Cardiac muscle cell (in vitro differentiated cells and primary cell): ENCODE measurements at regions not wholly inside any gene's neighbourhood (a gene's known extent, or its start where the extent isn't known, plus 50 kb on each side); places are given as distances from the start of the nearest gene placed in this dataset.

ENCODE experiments used
- DNase-seq, 2 donors: peaks; one replicate each; pipeline versions ENCODE4 v3.0.0 to v3.0.0-alpha.2; 2010 to 2017; ENCODE audit warnings: low read depth in 1 of 2, low spot score in 1 of 2
- H3K27ac ChIP-seq: fragments of 200-600 bp; sonication (generic); 2 replicates; pipeline ENCODE4 v1.5.1; 2016
- H3K27me3 ChIP-seq: fragments of 200-600 bp; sonication (generic); 2 replicates; pipeline ENCODE4 v1.6.0; 2016; ENCODE audit warnings: control low read depth
- H3K36me3 ChIP-seq: fragments of 200-600 bp; sonication (generic); 2 replicates; pipeline ENCODE4 v1.5.1; 2016; ENCODE audit warnings: control low read depth
- H3K4me1 ChIP-seq: fragments of 200-600 bp; sonication (generic); 2 replicates; pipeline ENCODE4 v1.8.1; 2017; ENCODE audit warnings: low read depth, mild to moderate bottlenecking, mixed run types
- H3K4me3 ChIP-seq: fragments of 200-600 bp; sonication (generic); 2 replicates; pipeline ENCODE4 v1.5.1; 2016; ENCODE audit warnings: mild to moderate bottlenecking
- H3K9me3 ChIP-seq: fragments of 200-600 bp; sonication (generic); 2 replicates; pipeline ENCODE4 v1.5.1; 2017; ENCODE audit warnings: low read depth, mild to moderate bottlenecking, control low read depth
- CTCF ChIP-seq: IDR thresholded peaks from 2 replicates; pipeline ENCODE4 v1.5.1; 2012; ENCODE audit warnings: low read depth, mild to moderate bottlenecking, low read length

GRCh38 chr15:70427167-70428120, 329.7 kb upstream of the TLE3 start:
- Histone ChIP-seq H3K36me3 (no peaks in the 10 kb centered on the region), H3K27me3 (no peaks in the 10 kb centered on the region), H3K4me3 (no peak overlapping the region), H3K27ac (no peak overlapping the region), H3K9me3 (no peaks in the 10 kb centered on the region), H3K4me1 (peaks cover 2% of the 10 kb centered on the region)
- peak in 1 of 2 donors; percentile 40 for DNase-seq
- TF ChIP-seq CTCF = peak; percentile 27

GRCh38 chr15:70426096-70426821, 328.5 kb upstream of the TLE3 start:
- H3K27me3 ChIP-seq = no peaks in the 10 kb centered on the region
- H3K4me3 ChIP-seq = no peak overlapping the region
- no peak for TF ChIP-seq CTCF
- H3K9me3 ChIP-seq = no peaks in the 10 kb centered on the region
- DNase-seq = no peak
- no peak overlapping the region for H3K27ac ChIP-seq
- H3K36me3 ChIP-seq = no peaks in the 10 kb centered on the region
- H3K4me1 ChIP-seq = no peaks in the 10 kb centered on the region

GRCh38 chr15:70424937-70425411, 327.3 kb upstream of the TLE3 start:
- H3K27ac ChIP-seq = no peak overlapping the region
- DNase-seq = no peak
- no peak overlapping the region for H3K4me3 ChIP-seq
- H3K27me3 ChIP-seq = no peaks in the 10 kb centered on the region
- no peaks in the 10 kb centered on the region for H3K36me3 ChIP-seq
- H3K4me1 ChIP-seq = no peaks in the 10 kb centered on the region
- no peaks in the 10 kb centered on the region for H3K9me3 ChIP-seq
- no peak for TF ChIP-seq CTCF

GRCh38 chr15:70423267-70423666, 325.6 kb upstream of the TLE3 start:
- H3K27me3 ChIP-seq = peaks cover 4% of the 10 kb centered on the region

GRCh38 chr15:70422342-70422741, 324.6 kb upstream of the TLE3 start:
- no peak for DNase-seq
- Histone ChIP-seq H3K4me3 (no peak overlapping the region), H3K27me3 (peaks cover 4% of the 10 kb centered on the region), H3K36me3 (no peaks in the 10 kb centered on the region), H3K9me3 (no peaks in the 10 kb centered on the region), H3K4me1 (no peaks in the 10 kb centered on the region), H3K27ac (no peak overlapping the region)
- no peak for TF ChIP-seq CTCF

More at GRCh38 chr15:70423267-70423666, 325.6 kb upstream of the TLE3 start:
- DNase-seq = no peak
- TF ChIP-seq CTCF = no peak
- Histone ChIP-seq H3K4me3 (no peak overlapping the region), H3K27ac (no peak overlapping the region), H3K36me3 (no peaks in the 10 kb centered on the region), H3K4me1 (no peaks in the 10 kb centered on the region), H3K9me3 (no peaks in the 10 kb centered on the region)
